GM12875 (cell line): ENCODE measurements at regions not wholly inside any gene's neighbourhood (a gene's known extent, or its start where the extent isn't known, plus 50 kb on each side); places are given as distances from the start of the nearest gene placed in this dataset.

Source experiments
- H3K4me3 ChIP-seq: one replicate; pipeline ENCODE4 v1.5.1; 2011; ENCODE audit warnings: low read depth, low read length, control low read depth
- CTCF ChIP-seq: IDR thresholded peaks from 2 replicates; pipeline ENCODE4 v1.5.1; 2011; ENCODE audit warnings: low read depth, mild to moderate bottlenecking, control low read depth, inconsistent platforms, low read length, moderate library complexity, borderline replicate concordance; ENCODE audit not compliant: insufficient read depth

- H3K4me3 ChIP-seq, result no peak overlapping the region
- no peak for TF ChIP-seq CTCF
These were observed 93.3 kb upstream of the NT5C1B start for GRCh38 chr2:18682681-18683080.

GRCh38 chr2:18677280-18677679, 87.9 kb upstream of the NT5C1B start:
- H3K4me3 ChIP-seq, result no peak overlapping the region
- TF ChIP-seq CTCF, result no peak

- TF ChIP-seq CTCF, result no peak
- no peak overlapping the region for H3K4me3 ChIP-seq
These were observed 84.9 kb upstream of the NT5C1B start for GRCh38 chr2:18674309-18674708.

- H3K4me3 ChIP-seq, result no peak overlapping the region
- TF ChIP-seq CTCF, result no peak
These were observed 82.0 kb upstream of the NT5C1B start for GRCh38 chr2:18671363-18671762.

GRCh38 chr2:18668221-18668620, 78.9 kb upstream of the NT5C1B start:
- TF ChIP-seq CTCF, result no peak
- H3K4me3 ChIP-seq, result no peak overlapping the region

- H3K4me3 ChIP-seq, result no peak overlapping the region
- TF ChIP-seq CTCF, result no peak
These were observed 75.1 kb upstream of the NT5C1B start for GRCh38 chr2:18664421-18664820.

GRCh38 chr2:18663861-18664260, 74.5 kb upstream of the NT5C1B start:
- no peak overlapping the region for H3K4me3 ChIP-seq
- no peak for TF ChIP-seq CTCF
